ENCODE measurements at regions not wholly inside any gene's neighbourhood (a gene's known extent, or its start where the extent isn't known, plus 50 kb on each side); places are given as distances from the start of the nearest gene placed in this dataset.

DNA sequence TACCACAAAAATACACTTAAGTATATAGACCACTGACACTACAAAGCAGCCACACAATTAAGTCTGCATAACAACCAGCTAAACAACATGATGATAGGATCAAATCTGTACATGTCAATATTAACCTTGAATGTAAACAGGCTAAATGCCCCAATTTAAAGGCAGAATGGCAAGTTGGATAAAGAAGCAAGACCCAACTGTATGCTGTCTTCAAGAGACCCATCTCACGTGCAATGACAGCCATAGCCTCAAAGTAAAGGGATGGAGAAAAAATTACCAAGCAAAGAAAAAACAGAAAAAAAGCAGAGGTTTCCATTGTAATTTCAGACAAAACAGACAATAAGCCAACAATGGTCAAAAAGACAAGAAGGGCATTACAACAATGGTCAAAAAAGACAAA is 77.3 kb upstream of the APC start:
- Histone ChIP-seq H3K36me3 (ENCODE audit: insufficient read depth, low read length) (no peaks in the 10 kb centered on the region), H2AFZ (ENCODE audit: low read length) (no peak overlapping the region), H3K4me3 (ENCODE audit: low read depth, low read length, poor library complexity, severe bottlenecking) (no peak overlapping the region), H3K9me3 (ENCODE audit: low read length) (no peaks in the 10 kb centered on the region), H3K9me2 (ENCODE audit: insufficient read depth, low read length) (no peaks in the 10 kb centered on the region), H3K79me2 (ENCODE audit: insufficient read depth, low read depth, low read length) (no peaks in the 10 kb centered on the region), H4K20me1 (ENCODE audit: insufficient read depth, low read length) (no peaks in the 10 kb centered on the region), H3K4me1 (ENCODE audit: insufficient read depth, low read length, poor library complexity, severe bottlenecking) (no peaks in the 10 kb centered on the region), H3K27ac (ENCODE audit: low read depth, low read length, poor library complexity, severe bottlenecking) (no peak overlapping the region), H3K4me2 (ENCODE audit: low read length) (no peak overlapping the region)
- ChIA-PET POLR2A (no interaction called here), CTCF (ENCODE audit: unreplicated experiment) (no interaction called here)
- DNase-seq (ENCODE audit: low spot score) = no peak
- intact Hi-C loops (cut with micrococcal nuclease; ENCODE audit: unreplicated experiment) = no loop called here
- TF ChIP-seq, protein P1, sequence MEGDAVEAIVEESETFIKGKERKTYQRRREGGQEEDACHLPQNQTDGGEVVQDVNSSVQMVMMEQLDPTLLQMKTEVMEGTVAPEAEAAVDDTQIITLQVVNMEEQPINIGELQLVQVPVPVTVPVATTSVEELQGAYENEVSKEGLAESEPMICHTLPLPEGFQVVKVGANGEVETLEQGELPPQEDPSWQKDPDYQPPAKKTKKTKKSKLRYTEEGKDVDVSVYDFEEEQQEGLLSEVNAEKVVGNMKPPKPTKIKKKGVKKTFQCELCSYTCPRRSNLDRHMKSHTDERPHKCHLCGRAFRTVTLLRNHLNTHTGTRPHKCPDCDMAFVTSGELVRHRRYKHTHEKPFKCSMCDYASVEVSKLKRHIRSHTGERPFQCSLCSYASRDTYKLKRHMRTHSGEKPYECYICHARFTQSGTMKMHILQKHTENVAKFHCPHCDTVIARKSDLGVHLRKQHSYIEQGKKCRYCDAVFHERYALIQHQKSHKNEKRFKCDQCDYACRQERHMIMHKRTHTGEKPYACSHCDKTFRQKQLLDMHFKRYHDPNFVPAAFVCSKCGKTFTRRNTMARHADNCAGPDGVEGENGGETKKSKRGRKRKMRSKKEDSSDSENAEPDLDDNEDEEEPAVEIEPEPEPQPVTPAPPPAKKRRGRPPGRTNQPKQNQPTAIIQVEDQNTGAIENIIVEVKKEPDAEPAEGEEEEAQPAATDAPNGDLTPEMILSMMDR (conservative IDR thresholded peaks at IDR 0.05; ENCODE audit: low read length) = no peak
- no TSS peak for BruUV-seq (replicated peaks)

DNA sequence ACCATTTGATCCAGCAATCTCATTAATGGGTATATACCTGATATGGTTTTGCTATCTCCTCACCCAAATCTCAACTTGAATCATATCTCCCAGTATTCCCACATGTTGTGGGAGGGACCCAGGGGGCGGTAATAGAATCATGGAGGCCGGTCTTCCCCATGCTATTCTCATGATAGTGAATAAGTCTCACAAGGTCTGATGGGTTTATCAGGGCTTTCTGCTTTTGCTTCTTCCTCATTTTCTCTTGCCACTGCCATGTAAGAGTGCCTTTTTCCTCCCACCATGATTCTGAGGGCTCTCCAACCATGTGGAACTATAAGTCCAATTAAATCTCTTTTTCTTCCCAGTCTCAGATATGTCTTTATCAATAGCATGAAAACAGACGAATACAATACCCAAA is 74.5 kb upstream of the APC start:
- Histone ChIP-seq H3K4me3 (ENCODE audit: low read depth, low read length, poor library complexity, severe bottlenecking) (no peak overlapping the region), H3K9me3 (ENCODE audit: low read length) (no peaks in the 10 kb centered on the region), H3K4me1 (ENCODE audit: insufficient read depth, low read length, poor library complexity, severe bottlenecking) (no peaks in the 10 kb centered on the region), H3K79me2 (ENCODE audit: insufficient read depth, low read depth, low read length) (no peaks in the 10 kb centered on the region), H3K4me2 (ENCODE audit: low read length) (no peak overlapping the region), H3K9me2 (ENCODE audit: insufficient read depth, low read length) (no peaks in the 10 kb centered on the region), H3K27ac (ENCODE audit: low read depth, low read length, poor library complexity, severe bottlenecking) (no peak overlapping the region), H2AFZ (ENCODE audit: low read length) (no peak overlapping the region), H4K20me1 (ENCODE audit: insufficient read depth, low read length) (no peaks in the 10 kb centered on the region), H3K36me3 (ENCODE audit: insufficient read depth, low read length) (no peaks in the 10 kb centered on the region)
- no peak for TF ChIP-seq EZH2phosphoT487 (IDR thresholded peaks at IDR 0.05; ENCODE audit: borderline replicate concordance, low read depth, low read length)
- TF ChIP-seq, protein P1 (conservative IDR thresholded peaks at IDR 0.05; ENCODE audit: low read length) = no peak
- DNase-seq (ENCODE audit: low spot score) = no peak
- intact Hi-C loops (cut with micrococcal nuclease; ENCODE audit: unreplicated experiment) = no loop called here
- BruUV-seq (replicated peaks) = no TSS peak
- ChIA-PET POLR2A (no interaction called here), CTCF (ENCODE audit: unreplicated experiment) (no interaction called here)

DNA sequence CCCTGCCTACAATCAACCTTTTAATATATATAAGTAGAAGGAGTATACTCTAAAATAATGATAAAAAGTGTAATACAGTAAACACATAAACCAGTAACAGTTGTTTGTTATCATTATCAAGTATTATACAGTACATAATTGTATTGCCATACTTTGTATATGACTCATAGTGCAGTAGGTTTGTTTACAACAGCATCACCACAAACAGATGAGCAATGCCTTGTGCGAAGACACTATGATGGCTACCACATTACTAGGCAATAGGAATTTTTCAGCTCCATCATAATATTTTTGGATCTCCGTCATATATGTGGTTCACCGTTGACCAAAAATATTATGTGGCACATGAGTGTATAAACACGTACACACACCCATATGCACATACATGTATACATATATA is 69.7 kb upstream of the APC start:
- intact Hi-C loops (cut with micrococcal nuclease; ENCODE audit: unreplicated experiment) = no loop called here
- no TSS peak for BruUV-seq (replicated peaks)

More for the DNA sequence above, 69.7 kb upstream of the APC start:
- Histone ChIP-seq H2AFZ (ENCODE audit: low read length) (no peak overlapping the region), H3K27ac (ENCODE audit: low read depth, low read length, poor library complexity, severe bottlenecking) (no peak overlapping the region), H3K9me2 (ENCODE audit: insufficient read depth, low read length) (no peaks in the 10 kb centered on the region), H3K9me3 (ENCODE audit: low read length) (no peaks in the 10 kb centered on the region), H3K36me3 (ENCODE audit: insufficient read depth, low read length) (no peaks in the 10 kb centered on the region), H4K20me1 (ENCODE audit: insufficient read depth, low read length) (no peaks in the 10 kb centered on the region), H3K79me2 (ENCODE audit: insufficient read depth, low read depth, low read length) (no peaks in the 10 kb centered on the region), H3K4me1 (ENCODE audit: insufficient read depth, low read length, poor library complexity, severe bottlenecking) (no peaks in the 10 kb centered on the region), H3K4me2 (ENCODE audit: low read length) (no peak overlapping the region), H3K4me3 (ENCODE audit: low read depth, low read length, poor library complexity, severe bottlenecking) (no peak overlapping the region)
- ChIA-PET CTCF (ENCODE audit: unreplicated experiment) (no interaction called here), POLR2A (no interaction called here)
- DNase-seq (ENCODE audit: low spot score) = no peak
- TF ChIP-seq, protein P1 (conservative IDR thresholded peaks at IDR 0.05; ENCODE audit: low read length) = no peak
- no peak for TF ChIP-seq EZH2phosphoT487 (IDR thresholded peaks at IDR 0.05; ENCODE audit: borderline replicate concordance, low read depth, low read length)

Measured in OCI-LY7 (cell line).